ENCODE measurements at regions not wholly inside any gene's neighbourhood (a gene's known extent, or its start where the extent isn't known, plus 50 kb on each side); places are given as distances from the start of the nearest gene placed in this dataset.

GRCh38 chr3:73697020-73697419 is 72.3 kb upstream of the PDZRN3 start (continued):
- TF ChIP-seq SIN3A (IDR thresholded peaks at IDR 0.05; ENCODE audit: borderline replicate concordance, low read depth, low read length) = no peak
- no peak for TF ChIP-seq FOXJ3 (CRISPR knock-in tag; IDR thresholded peaks at IDR 0.05)
- no peak for TF ChIP-seq TEAD4 (IDR thresholded peaks at IDR 0.05; ENCODE audit: borderline replicate concordance, insufficient read depth)
- TF ChIP-seq CTCF (IDR thresholded peaks at IDR 0.05) = no peak

GRCh38 chr3:73695841-73696240 is 71.1 kb upstream of the PDZRN3 start:
- POLR2A ChIA-PET = no interaction called here
- Histone ChIP-seq H3F3A (replicated peaks; ENCODE audit: insufficient read depth) (no peaks in the 10 kb centered on the region), H3K4me1 (ENCODE audit: control insufficient read depth in 1 of 2, insufficient read depth in 2 of 2, low read depth in 1 of 2, low read length in 1 of 2) (no peaks in the 10 kb centered on the region; a peak in 1 of 4 replicates), H3K4me2 (no peak overlapping the region), H3K9me2 (no peaks in the 10 kb centered on the region), H3K36me3 (replicated peaks in 1 of 2; ENCODE audit: control insufficient read depth in 1 of 2, insufficient read depth in 2 of 2, low read length in 1 of 2) (peaks cover 0 to 3% of the 10 kb centered on the region in 2 experiments), H3K79me2 (ENCODE audit: insufficient read depth) (no peaks in the 10 kb centered on the region), H3K9me3 (no peaks in the 10 kb centered on the region), H2AFZ (ENCODE audit: low read depth) (no peak overlapping the region), H4K20me1 (ENCODE audit: insufficient read depth) (no peaks in the 10 kb centered on the region), H3K4me3 (ENCODE audit: low read depth in 2 of 2, low read length in 1 of 2) (no peak overlapping the region), H3K27ac (ENCODE audit: low read depth in 2 of 2, low read length in 1 of 2) (no peak overlapping the region), H3K9ac (no peak overlapping the region), H3K27me3 (ENCODE audit: insufficient read depth) (no peaks in the 10 kb centered on the region)
- TF ChIP-seq CHD2 (IDR thresholded peaks at IDR 0.05; ENCODE audit: low read length, partially characterized antibody) = no peak
- TF ChIP-seq MEF2A (IDR thresholded peaks at IDR 0.05; ENCODE audit: borderline replicate concordance, low read depth) = no peak
- no peak for TF ChIP-seq MAX (IDR thresholded peaks at IDR 0.05; ENCODE audit: low read depth)
- TF ChIP-seq GATA2 (CRISPR knock-in tag; IDR thresholded peaks at IDR 0.05) = no peak
- TF ChIP-seq TAF1 (IDR thresholded peaks at IDR 0.05; ENCODE audit: borderline replicate concordance, low read depth, low read length) = no peak
- TF ChIP-seq SIN3A (IDR thresholded peaks at IDR 0.05; ENCODE audit: borderline replicate concordance, low read depth, low read length) = no peak
- no peak for TF ChIP-seq NFIC (IDR thresholded peaks at IDR 0.05; ENCODE audit: borderline replicate concordance)
- TF ChIP-seq TEAD4 (IDR thresholded peaks at IDR 0.05; ENCODE audit: borderline replicate concordance, insufficient read depth) = no peak
- TF ChIP-seq SMC3 (IDR thresholded peaks at IDR 0.05; ENCODE audit: low read depth, low read length) = no peak
- TF ChIP-seq MXI1 (IDR thresholded peaks at IDR 0.05; ENCODE audit: low read depth, low read length) = no peak
- TF ChIP-seq FOXM1 (IDR thresholded peaks at IDR 0.05; ENCODE audit: low read depth) = no peak
- no peak for TF ChIP-seq NRF1 (IDR thresholded peaks at IDR 0.05; ENCODE audit: low read depth, low read length)
- no peak for TF ChIP-seq TCF12 (IDR thresholded peaks at IDR 0.05)
- no peak for TF ChIP-seq YY1 (IDR thresholded peaks at IDR 0.05; ENCODE audit: low read depth)
- TF ChIP-seq PBX3 (IDR thresholded peaks at IDR 0.05) = no peak
- TF ChIP-seq GABPA (IDR thresholded peaks at IDR 0.05; ENCODE audit: low read depth) = no peak
- no peak for DNase-seq
- CTCF ChIA-PET = no interaction called here
- 60% methylated on average over 3 of the region's 3 CpGs for WGBS (ENCODE audit: low lambda C conversion rate)
